CD4-positive, alpha-beta T cell (primary cell): ENCODE measurements at regions not wholly inside any gene's neighbourhood (a gene's known extent, or its start where the extent isn't known, plus 50 kb on each side); places are given as distances from the start of the nearest gene placed in this dataset.

Experiments used
- ATAC-seq: fragments of 200-7000 bp; cut with Tn5 transposase; one replicate; pipeline ENCODE4 v1.10.0; 2022; ENCODE audit warnings: mild to moderate bottlenecking; ENCODE audit not compliant: poor library complexity
- CTCF ChIA-PET: fragments of 350-600 bp; sonication (Branson Sonifier 250); formaldehyde crosslinking; loops from one replicate; lab custom pipeline; 2021; ENCODE audit warnings: antibody characterized with exemption, inconsistent platforms; lab: Charles Lee
- POLR2A ChIA-PET: fragments of 350-600 bp; sonication (Branson Sonifier 250); formaldehyde crosslinking; loops from one replicate; lab custom pipeline; 2021; ENCODE audit warnings: antibody characterized with exemption, inconsistent platforms; lab: Charles Lee
- DNase-seq, 14 experiments: peaks; one replicate each; pipeline ENCODE4 v3.0.0-alpha.2; 2013 to 2020; ENCODE audit warnings: mixed read lengths in 2 of 14
- H3K27ac ChIP-seq, 2 donors: one replicate each; pipeline versions ENCODE4 v1.5.1 to v1.7.0; 2013; ENCODE audit warnings: low read length in 2 of 2, low read depth in 1 of 2, mild to moderate bottlenecking in 1 of 2
- H3K27me3 ChIP-seq, 2 experiments: 1 replicate in 1 of 2; 2 replicates in 1 of 2; pipeline versions ENCODE4 v1.6.1 to v1.7.0; 2013; ENCODE audit warnings: low read length in 2 of 2, control low read depth in 1 of 2, mild to moderate bottlenecking in 1 of 2, moderate library complexity in 1 of 2; ENCODE audit not compliant: insufficient read depth in 2 of 2, control insufficient read depth in 1 of 2
- H3K36me3 ChIP-seq: one replicate; pipeline ENCODE4 v1.6.1; 2013; ENCODE audit warnings: low read length, control low read depth; ENCODE audit not compliant: insufficient read depth
- H3K4me1 ChIP-seq: one replicate; pipeline ENCODE4 v1.6.1; 2013; ENCODE audit warnings: low read length, control low read depth; ENCODE audit not compliant: insufficient read depth
- H3K4me3 ChIP-seq: one replicate; pipeline ENCODE4 v1.5.1; 2013; ENCODE audit warnings: mild to moderate bottlenecking, low read length, moderate library complexity
- H3K9me3 ChIP-seq, 2 experiments: 1 replicate in 1 of 2; 2 replicates in 1 of 2; pipeline versions ENCODE4 v1.6.1 to v1.7.0; 2013; ENCODE audit warnings: low read length in 2 of 2, mild to moderate bottlenecking in 2 of 2, control low read depth in 1 of 2, moderate library complexity in 1 of 2; ENCODE audit not compliant: control insufficient read depth in 1 of 2, insufficient read depth in 1 of 2
- H3K27ac Mint-ChIP-seq: one replicate; pipeline ENCODE4 v1.8.0; 2020; ENCODE audit warnings: mixed read lengths
- H3K27me3 Mint-ChIP-seq: one replicate; pipeline ENCODE4 v1.8.0; 2021; ENCODE audit warnings: mixed read lengths
- H3K36me3 Mint-ChIP-seq: one replicate; pipeline ENCODE4 v1.8.0; 2021; ENCODE audit warnings: low read depth, mixed read lengths
- H3K4me1 Mint-ChIP-seq: one replicate; pipeline ENCODE4 v1.8.0; 2021; ENCODE audit warnings: low read depth, mixed read lengths
- H3K4me3 Mint-ChIP-seq: one replicate; pipeline ENCODE4 v1.8.0; 2020; ENCODE audit warnings: mild to moderate bottlenecking, mixed read lengths
- H3K9me3 Mint-ChIP-seq: one replicate; pipeline ENCODE4 v1.8.0; 2020; ENCODE audit warnings: mixed read lengths
- CTCF ChIP-seq: fragments of 200-600 bp; IDR thresholded peaks from one replicate; pipeline ENCODE4 v1.8.0; 2022; ENCODE audit warnings: antibody characterized with exemption, mild to moderate bottlenecking
- intact Hi-C, 2 experiments: fragments of 100-400 bp; cut with DNase I in 1 of 2; cut with micrococcal nuclease in 1 of 2; formaldehyde crosslinking; loops; one replicate each; pipeline versions ENCODE4 v1.15.1 to v1.9.0; 2023 to 2025; cut with DNase I, micrococcal nuclease

- CTCF ChIA-PET, result no interaction called here
- Histone ChIP-seq H3K9me3 (peaks cover 0 to 5% of the 10 kb centered on the region in 2 experiments), H3K27me3 (peaks cover 19 to 26% of the 10 kb centered on the region in 2 experiments), H3K4me3 (no peak overlapping the region), H3K4me1 (no peaks in the 10 kb centered on the region), H3K36me3 (no peaks in the 10 kb centered on the region), H3K27ac (no peak overlapping the region)
- POLR2A ChIA-PET, result interaction anchor here (0.8 kb wide), 1 partner anchor 125 kb away, joined by 3 read pairs; the partner anchor contains the start of gene TLE3
- Mint-ChIP-seq H3K36me3 (no peaks in the 10 kb centered on the region), H3K9me3 (peaks cover 3% of the 10 kb centered on the region), H3K4me1 (no peaks in the 10 kb centered on the region), H3K27ac (no peak overlapping the region), H3K27me3 (peaks cover 30% of the 10 kb centered on the region), H3K4me3 (no peak overlapping the region)
- no peak for TF ChIP-seq CTCF
- ATAC-seq (no peak), DNase-seq (no peak)
- intact Hi-C loops, result no loop called here
Observed at GRCh38 chr15:69972436-69972835, 125.3 kb downstream of the TLE3 start.

- Histone ChIP-seq H3K36me3 (no peaks in the 10 kb centered on the region), H3K27ac (no peak overlapping the region), H3K4me3 (no peak overlapping the region), H3K27me3 (peaks cover 19 to 26% of the 10 kb centered on the region in 2 experiments), H3K4me1 (no peaks in the 10 kb centered on the region), H3K9me3 (peaks cover 0 to 5% of the 10 kb centered on the region in 2 experiments)
- Mint-ChIP-seq H3K36me3 (no peaks in the 10 kb centered on the region), H3K4me3 (no peak overlapping the region), H3K9me3 (peaks cover 3% of the 10 kb centered on the region), H3K27me3 (peaks cover 35% of the 10 kb centered on the region), H3K27ac (no peak overlapping the region), H3K4me1 (no peaks in the 10 kb centered on the region)
- CTCF ChIA-PET, result no interaction called here
- ATAC-seq, result no peak
- POLR2A ChIA-PET, result interaction anchor here (0.8 kb wide), 1 partner anchor 124 kb away, joined by 3 read pairs; the partner anchor contains the start of gene TLE3
- DNase-seq, result peak in 6 of 14 experiments; percentile 5 to 34 (median 16)
- intact Hi-C loops, result no loop called here
- TF ChIP-seq CTCF, result no peak
Observed at GRCh38 chr15:69973102-69973714, 124.5 kb downstream of the TLE3 start.

- H3K4me3 ChIP-seq, result no peak overlapping the region
- peaks cover 0 to 5% of the 10 kb centered on the region in 2 experiments for H3K9me3 ChIP-seq
- ChIA-PET POLR2A (no interaction called here), CTCF (no interaction called here)
- intact Hi-C loops, result no loop called here
- no peak for ATAC-seq
- H3K27ac ChIP-seq, result no peak overlapping the region
- peaks cover 19 to 26% of the 10 kb centered on the region in 2 experiments for H3K27me3 ChIP-seq
- Mint-ChIP-seq H3K27ac (no peak overlapping the region), H3K4me3 (no peak overlapping the region), H3K27me3 (peaks cover 35% of the 10 kb centered on the region), H3K36me3 (no peaks in the 10 kb centered on the region), H3K4me1 (no peaks in the 10 kb centered on the region), H3K9me3 (peaks cover 3% of the 10 kb centered on the region)
- TF ChIP-seq CTCF, result no peak
- H3K4me1 ChIP-seq, result no peaks in the 10 kb centered on the region
- no peaks in the 10 kb centered on the region for H3K36me3 ChIP-seq
- no peak for DNase-seq
Observed at GRCh38 chr15:69973880-69974279, 123.8 kb downstream of the TLE3 start.
